SK-N-SH treated with all-trans-retinoic acid at 6 μM for 48 hours (cell line): ENCODE measurements at regions not wholly inside any gene's neighbourhood (a gene's known extent, or its start where the extent isn't known, plus 50 kb on each side); places are given as distances from the start of the nearest gene placed in this dataset.

Experiments
- ATAC-seq: fragments of 200-7000 bp; cut with Tn5 transposase; 3 replicates; pipeline ENCODE4 v1.9.1; 2020; ENCODE audit warnings: mild to moderate bottlenecking, moderate library complexity
- ARNTL ChIP-seq: fragments of 450-650 bp; formaldehyde crosslinking; IDR thresholded peaks from 2 replicates; pipeline ENCODE4 v1.5.0; 2020; ENCODE audit warnings: low read depth, mild to moderate bottlenecking, moderate library complexity, borderline replicate concordance
- BACH2 ChIP-seq: fragments of 250-450 bp; sonication (Bioruptor Pico); IDR thresholded peaks from 2 replicates; pipeline ENCODE4 v1.9.0; 2021; ENCODE audit warnings: mild to moderate bottlenecking, borderline replicate concordance
- CREB5 ChIP-seq: fragments of 250-450 bp; sonication (Bioruptor Pico); IDR thresholded peaks from 2 replicates; pipeline ENCODE4 v1.5.1; 2020; ENCODE audit warnings: low read depth, mild to moderate bottlenecking, moderate library complexity
- CSDC2 ChIP-seq: fragments of 250-450 bp; sonication (Bioruptor Pico); IDR thresholded peaks from 2 replicates; pipeline ENCODE4 v1.5.0; 2020; ENCODE audit warnings: mild to moderate bottlenecking, moderate library complexity
- ESRRG ChIP-seq: fragments of 250-450 bp; sonication (Bioruptor Pico); IDR thresholded peaks from 2 replicates; pipeline ENCODE4 v1.6.1; 2021; ENCODE audit warnings: mild to moderate bottlenecking
- GLIS3 ChIP-seq: fragments of 250-450 bp; sonication (Bioruptor Pico); IDR thresholded peaks from 2 replicates; pipeline ENCODE4 v1.5.0; 2020; ENCODE audit warnings: mild to moderate bottlenecking, moderate library complexity
- ISL1 ChIP-seq: fragments of 250-450 bp; sonication (Bioruptor Pico); IDR thresholded peaks from 2 replicates; pipeline ENCODE4 v2.1.2; 2022; ENCODE audit warnings: mild to moderate bottlenecking, moderate library complexity
- OSR1 ChIP-seq: fragments of 250-450 bp; sonication (Bioruptor Pico); IDR thresholded peaks from 2 replicates; pipeline ENCODE4 v1.8.0; 2022; ENCODE audit warnings: moderate library complexity, mild to moderate bottlenecking, inconsistent platforms
- POU6F1 ChIP-seq: fragments of 250-450 bp; sonication (Bioruptor Pico); IDR thresholded peaks from 2 replicates; pipeline ENCODE4 v1.8.0; 2021; ENCODE audit warnings: low read depth, mild to moderate bottlenecking, moderate library complexity, borderline replicate concordance
- PPARA ChIP-seq: fragments of 250-450 bp; sonication (Bioruptor Pico); IDR thresholded peaks from 2 replicates; pipeline ENCODE4 v1.5.0; 2020; ENCODE audit warnings: mild to moderate bottlenecking, borderline replicate concordance
- RARB ChIP-seq: fragments of 250-450 bp; sonication (Bioruptor Pico); IDR thresholded peaks from 2 replicates; pipeline ENCODE4 v1.8.0; 2021; ENCODE audit warnings: mild to moderate bottlenecking, moderate library complexity
- SNAI2 ChIP-seq: fragments of 250-450 bp; sonication (Bioruptor Pico); IDR thresholded peaks from 2 replicates; pipeline ENCODE4 v1.5.0; 2020; ENCODE audit warnings: mild to moderate bottlenecking, moderate library complexity
- TOX ChIP-seq: fragments of 250-450 bp; sonication (Bioruptor Pico); IDR thresholded peaks from 2 replicates; pipeline ENCODE4 v1.8.0; 2021; ENCODE audit warnings: mild to moderate bottlenecking, moderate library complexity, borderline replicate concordance
- ZC3H10 ChIP-seq: fragments of 250-450 bp; sonication (Bioruptor Pico); IDR thresholded peaks from 2 replicates; pipeline ENCODE4 v1.5.1; 2021; ENCODE audit warnings: mild to moderate bottlenecking, moderate library complexity
- ZFP3 ChIP-seq: fragments of 250-450 bp; sonication (Bioruptor Pico); IDR thresholded peaks from 2 replicates; pipeline ENCODE4 v1.5.0; 2020; ENCODE audit warnings: mild to moderate bottlenecking, moderate library complexity
- ZFP30 ChIP-seq: fragments of 450-650 bp; formaldehyde crosslinking; IDR thresholded peaks from 2 replicates; pipeline ENCODE4 v1.5.0; 2022; ENCODE audit warnings: mild to moderate bottlenecking, moderate library complexity
- ZNF565 ChIP-seq: fragments of 450-650 bp; formaldehyde crosslinking; conservative IDR thresholded peaks from 2 replicates; pipeline ENCODE4 v1.5.0; 2020; ENCODE audit warnings: low read depth, mild to moderate bottlenecking, moderate library complexity
- ZNF8 ChIP-seq: fragments of 450-650 bp; formaldehyde crosslinking; IDR thresholded peaks from 2 replicates; pipeline ENCODE4 v1.5.0; 2020; ENCODE audit warnings: mild to moderate bottlenecking, moderate library complexity
- TF ChIP-seq, protein P1 (sequence below): fragments of 250-450 bp; sonication (Bioruptor Pico); IDR thresholded peaks from 2 replicates; pipeline ENCODE4 v1.5.1; 2021; ENCODE audit warnings: mild to moderate bottlenecking, moderate library complexity
- TF ChIP-seq, protein P2 (sequence below): fragments of 250-450 bp; sonication (Bioruptor Pico); IDR thresholded peaks from 2 replicates; pipeline ENCODE4 v1.8.0; 2020; ENCODE audit warnings: mild to moderate bottlenecking, moderate library complexity, borderline replicate concordance

- no peak for ATAC-seq
- TF ChIP-seq ZFP30 (no peak), ZNF8 (CRISPR knock-in tag) (no peak), PPARA (CRISPR knock-in tag) (no peak), ARNTL (CRISPR knock-in tag) (no peak)
- TF ChIP-seq, protein P1, sequence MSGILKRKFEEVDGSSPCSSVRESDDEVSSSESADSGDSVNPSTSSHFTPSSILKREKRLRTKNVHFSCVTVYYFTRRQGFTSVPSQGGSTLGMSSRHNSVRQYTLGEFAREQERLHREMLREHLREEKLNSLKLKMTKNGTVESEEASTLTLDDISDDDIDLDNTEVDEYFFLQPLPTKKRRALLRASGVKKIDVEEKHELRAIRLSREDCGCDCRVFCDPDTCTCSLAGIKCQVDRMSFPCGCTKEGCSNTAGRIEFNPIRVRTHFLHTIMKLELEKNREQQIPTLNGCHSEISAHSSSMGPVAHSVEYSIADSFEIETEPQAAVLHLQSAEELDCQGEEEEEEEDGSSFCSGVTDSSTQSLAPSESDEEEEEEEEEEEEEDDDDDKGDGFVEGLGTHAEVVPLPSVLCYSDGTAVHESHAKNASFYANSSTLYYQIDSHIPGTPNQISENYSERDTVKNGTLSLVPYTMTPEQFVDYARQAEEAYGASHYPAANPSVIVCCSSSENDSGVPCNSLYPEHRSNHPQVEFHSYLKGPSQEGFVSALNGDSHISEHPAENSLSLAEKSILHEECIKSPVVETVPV (CRISPR knock-in tag) = no peak
These were observed 75.3 kb downstream of the TMEM167A start for GRCh38 chr5:83001796-83002381.

- no peak for TF ChIP-seq CREB5 (CRISPR knock-in tag)
- no peak for TF ChIP-seq POU6F1 (CRISPR knock-in tag)
- no peak for TF ChIP-seq GLIS3 (CRISPR knock-in tag)
- TF ChIP-seq ARNTL (CRISPR knock-in tag) = no peak
- no peak for TF ChIP-seq ZNF565 (CRISPR knock-in tag)
- no peak for TF ChIP-seq ESRRG (CRISPR knock-in tag)
- no peak for TF ChIP-seq ZFP3 (CRISPR knock-in tag)
- TF ChIP-seq ZNF8 (CRISPR knock-in tag) = no peak
- TF ChIP-seq SNAI2 (CRISPR knock-in tag) = no peak
- TF ChIP-seq, protein P2, sequence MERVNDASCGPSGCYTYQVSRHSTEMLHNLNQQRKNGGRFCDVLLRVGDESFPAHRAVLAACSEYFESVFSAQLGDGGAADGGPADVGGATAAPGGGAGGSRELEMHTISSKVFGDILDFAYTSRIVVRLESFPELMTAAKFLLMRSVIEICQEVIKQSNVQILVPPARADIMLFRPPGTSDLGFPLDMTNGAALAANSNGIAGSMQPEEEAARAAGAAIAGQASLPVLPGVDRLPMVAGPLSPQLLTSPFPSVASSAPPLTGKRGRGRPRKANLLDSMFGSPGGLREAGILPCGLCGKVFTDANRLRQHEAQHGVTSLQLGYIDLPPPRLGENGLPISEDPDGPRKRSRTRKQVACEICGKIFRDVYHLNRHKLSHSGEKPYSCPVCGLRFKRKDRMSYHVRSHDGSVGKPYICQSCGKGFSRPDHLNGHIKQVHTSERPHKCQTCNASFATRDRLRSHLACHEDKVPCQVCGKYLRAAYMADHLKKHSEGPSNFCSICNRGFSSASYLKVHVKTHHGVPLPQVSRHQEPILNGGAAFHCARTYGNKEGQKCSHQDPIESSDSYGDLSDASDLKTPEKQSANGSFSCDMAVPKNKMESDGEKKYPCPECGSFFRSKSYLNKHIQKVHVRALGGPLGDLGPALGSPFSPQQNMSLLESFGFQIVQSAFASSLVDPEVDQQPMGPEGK = no peak
- no peak for TF ChIP-seq CSDC2
- TF ChIP-seq PPARA (CRISPR knock-in tag) = no peak
- TF ChIP-seq ZC3H10 (CRISPR knock-in tag) = no peak
- no peak for TF ChIP-seq BACH2
- TF ChIP-seq, all 23 proteins: peak for 0
- ATAC-seq = no peak
These were observed 76.3 kb downstream of the TMEM167A start for GRCh38 chr5:83000922-83001321.

GRCh38 chr5:83000428-83000827 lies 76.8 kb downstream of the TMEM167A start:
- ATAC-seq = no peak
- TF ChIP-seq CREB5 (CRISPR knock-in tag) = no peak
- TF ChIP-seq ZC3H10 (CRISPR knock-in tag) = no peak

DNA sequence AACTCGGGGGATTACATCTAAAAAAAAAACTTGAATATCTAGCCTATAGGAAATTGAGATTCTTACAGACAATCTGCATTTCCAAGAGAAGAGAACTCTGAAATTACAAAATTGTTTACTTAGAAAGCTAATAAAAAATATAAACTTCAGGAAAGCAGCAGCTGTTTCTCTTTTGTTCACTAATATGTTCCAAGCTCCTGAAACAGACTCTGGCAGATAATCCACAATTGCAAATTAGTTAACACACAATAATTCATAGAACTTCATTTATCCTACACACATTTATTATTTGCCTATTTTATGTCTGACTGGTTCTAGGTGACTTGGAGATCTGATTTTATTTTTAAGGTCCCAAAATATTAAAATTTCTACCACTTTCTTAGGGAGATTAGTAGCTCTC lies 83.8 kb downstream of the TMEM167A start:
- no peak for TF ChIP-seq POU6F1 (CRISPR knock-in tag)

GRCh38 chr5:82992646-82993045 lies 84.5 kb downstream of the TMEM167A start:
- no peak for ATAC-seq
- TF ChIP-seq GLIS3 (CRISPR knock-in tag) = no peak
- TF ChIP-seq CSDC2 = no peak
- TF ChIP-seq, protein P1 (CRISPR knock-in tag) = no peak
- no peak for TF ChIP-seq RARB
- no peak for TF ChIP-seq ISL1 (CRISPR knock-in tag)
- no peak for TF ChIP-seq OSR1 (CRISPR knock-in tag)
- no peak for TF ChIP-seq POU6F1 (CRISPR knock-in tag)
- no peak for TF ChIP-seq PPARA (CRISPR knock-in tag)
- no peak for TF ChIP-seq ARNTL (CRISPR knock-in tag)
- TF ChIP-seq ZNF565 (CRISPR knock-in tag) = no peak
- no peak for TF ChIP-seq TOX (CRISPR knock-in tag)
- no peak for TF ChIP-seq ZC3H10 (CRISPR knock-in tag)

More for the DNA sequence above, 83.8 kb downstream of the TMEM167A start:
- no peak for ATAC-seq
